Natural killer cell treated with Interleukin-12 subunit alpha and Interleukin-12 subunit beta and Interleukin-15 and Interleukin-18, amount 100 ng/mL, for 72 hours (primary cell): ENCODE measurements at regions not wholly inside any gene's neighbourhood (a gene's known extent, or its start where the extent isn't known, plus 50 kb on each side); places are given as distances from the start of the nearest gene placed in this dataset.
A peak's percentile ranks its signal among the peaks of the same experiment; 100 is the strongest.

ENCODE experiments used
- ATAC-seq, 2 donors: fragments of 150-1000 bp; cut with Tn5 transposase in 1 of 2; sonication (Bioruptor Pico), chemical (Tn5 transposase) in 1 of 2; 2 replicates each; pipeline ENCODE4 v1.10.0; 2021
- DNase-seq: peaks from one replicate; pipeline ENCODE4 v3.0.0; 2022; ENCODE audit warnings: low spot score
- H3K27ac Mint-ChIP-seq, 2 donors: 1 replicate in 1 of 2; 2 replicates in 1 of 2; pipeline ENCODE4 v1.8.0; 2022; ENCODE audit warnings: mixed read lengths in 2 of 2, mild to moderate bottlenecking in 1 of 2, moderate library complexity in 1 of 2
- H3K27me3 Mint-ChIP-seq, 2 donors: 1 replicate in 1 of 2; 2 replicates in 1 of 2; pipeline ENCODE4 v1.8.0; 2022; ENCODE audit warnings: mixed read lengths in 2 of 2
- H3K36me3 Mint-ChIP-seq: one replicate; pipeline ENCODE4 v1.8.0; 2022; ENCODE audit warnings: mixed read lengths
- H3K4me1 Mint-ChIP-seq, 2 donors: 1 replicate in 1 of 2; 2 replicates in 1 of 2; pipeline ENCODE4 v1.8.0; 2022; ENCODE audit warnings: low read depth in 2 of 2, mixed read lengths in 2 of 2, mild to moderate bottlenecking in 1 of 2
- H3K4me3 Mint-ChIP-seq: one replicate; pipeline ENCODE4 v1.8.0; 2022; ENCODE audit warnings: mixed read lengths
- H3K9me3 Mint-ChIP-seq: 2 replicates; pipeline ENCODE4 v1.8.0; 2022; ENCODE audit warnings: mixed read lengths

- ATAC-seq, result peak; percentile 46 to 70
- peaks cover 14 to 21% of the 10 kb centered on the region in 2 donors for H3K4me1 Mint-ChIP-seq
- no peak for DNase-seq
- H3K36me3 Mint-ChIP-seq, result no peaks in the 10 kb centered on the region
- peak overlapping the region; percentile 34 for H3K4me3 Mint-ChIP-seq
- H3K27me3 Mint-ChIP-seq, result peaks cover 28 to 32% of the 10 kb centered on the region in 2 donors
- H3K9me3 Mint-ChIP-seq, result no peaks in the 10 kb centered on the region
- no peak overlapping the region for H3K27ac Mint-ChIP-seq
These were observed 94.8 kb upstream of the DISP3 start for GRCh38 chr1:11384170-11384554.

GRCh38 chr1:11387829-11388228, 91.1 kb upstream of the DISP3 start:
- DNase-seq (no peak), ATAC-seq (no peak)
- Mint-ChIP-seq H3K9me3 (no peaks in the 10 kb centered on the region), H3K36me3 (no peaks in the 10 kb centered on the region), H3K4me3 (no peak overlapping the region), H3K4me1 (peaks cover 14 to 20% of the 10 kb centered on the region in 2 donors), H3K27ac (no peak overlapping the region), H3K27me3 (peaks cover 24 to 32% of the 10 kb centered on the region in 2 donors)

- H3K27ac Mint-ChIP-seq, result no peak overlapping the region
- H3K4me3 Mint-ChIP-seq, result no peak overlapping the region
- no peaks in the 10 kb centered on the region for H3K36me3 Mint-ChIP-seq
- no peaks in the 10 kb centered on the region for H3K9me3 Mint-ChIP-seq
- ATAC-seq, result no peak
- H3K27me3 Mint-ChIP-seq, result peaks cover 24 to 32% of the 10 kb centered on the region in 2 donors
- H3K4me1 Mint-ChIP-seq, result peaks cover 10 to 14% of the 10 kb centered on the region in 2 donors
- no peak for DNase-seq
These were observed 90.3 kb upstream of the DISP3 start for GRCh38 chr1:11388617-11389016.

- ATAC-seq, result no peak
- no peak overlapping the region for H3K4me3 Mint-ChIP-seq
These were observed 87.6 kb upstream of the DISP3 start for GRCh38 chr1:11391327-11391726.

GRCh38 chr1:11391886-11392285, 87.1 kb upstream of the DISP3 start:
- no peaks in the 10 kb centered on the region for H3K36me3 Mint-ChIP-seq

More at GRCh38 chr1:11391327-11391726, 87.6 kb upstream of the DISP3 start:
- Mint-ChIP-seq H3K4me1 (peaks cover 0 to 3% of the 10 kb centered on the region in 2 donors), H3K27me3 (peaks cover 23 to 34% of the 10 kb centered on the region in 2 donors), H3K9me3 (no peaks in the 10 kb centered on the region), H3K27ac (no peak overlapping the region), H3K36me3 (no peaks in the 10 kb centered on the region)
- no peak for DNase-seq

GRCh38 chr1:11394592-11395245, 84.2 kb upstream of the DISP3 start:
- Mint-ChIP-seq H3K4me3 (no peak overlapping the region), H3K27ac (no peak overlapping the region), H3K36me3 (no peaks in the 10 kb centered on the region), H3K9me3 (no peaks in the 10 kb centered on the region), H3K4me1 (no peaks in the 10 kb centered on the region), H3K27me3 (peaks cover 17 to 31% of the 10 kb centered on the region in 2 donors)
- no peak for DNase-seq
- ATAC-seq, result no peak

More at GRCh38 chr1:11391886-11392285, 87.1 kb upstream of the DISP3 start:
- H3K9me3 Mint-ChIP-seq, result no peaks in the 10 kb centered on the region
- DNase-seq (no peak), ATAC-seq (no peak)
- H3K4me3 Mint-ChIP-seq, result no peak overlapping the region
- no peak overlapping the region for H3K27ac Mint-ChIP-seq
- H3K27me3 Mint-ChIP-seq, result peaks cover 26 to 34% of the 10 kb centered on the region in 2 donors
- peaks cover 0 to 3% of the 10 kb centered on the region in 2 donors for H3K4me1 Mint-ChIP-seq

GRCh38 chr1:11395616-11396015, 83.3 kb upstream of the DISP3 start:
- Mint-ChIP-seq H3K4me3 (no peak overlapping the region), H3K9me3 (no peaks in the 10 kb centered on the region), H3K36me3 (no peaks in the 10 kb centered on the region), H3K4me1 (no peaks in the 10 kb centered on the region), H3K27me3 (peaks cover 17 to 31% of the 10 kb centered on the region in 2 donors), H3K27ac (no peak overlapping the region)
- no peak for DNase-seq
- no peak for ATAC-seq

- Mint-ChIP-seq H3K4me1 (no peaks in the 10 kb centered on the region), H3K27ac (no peak overlapping the region), H3K27me3 (peaks cover 11 to 17% of the 10 kb centered on the region in 2 donors), H3K36me3 (no peaks in the 10 kb centered on the region), H3K4me3 (no peak overlapping the region), H3K9me3 (no peaks in the 10 kb centered on the region)
- DNase-seq (no peak), ATAC-seq (no peak)
These were observed 81.6 kb upstream of the DISP3 start for GRCh38 chr1:11397151-11397901.

GRCh38 chr1:11399250-11399649, 79.7 kb upstream of the DISP3 start:
- Mint-ChIP-seq H3K4me3 (no peak overlapping the region), H3K27me3 (peaks cover 13% of the 10 kb centered on the region in 2 donors), H3K9me3 (no peaks in the 10 kb centered on the region), H3K36me3 (no peaks in the 10 kb centered on the region), H3K4me1 (no peaks in the 10 kb centered on the region), H3K27ac (no peak overlapping the region)
- ATAC-seq (no peak), DNase-seq (no peak)

- H3K36me3 Mint-ChIP-seq, result no peaks in the 10 kb centered on the region
- H3K4me3 Mint-ChIP-seq, result no peak overlapping the region
- H3K4me1 Mint-ChIP-seq, result no peaks in the 10 kb centered on the region
- DNase-seq, result no peak
- H3K27ac Mint-ChIP-seq, result no peak overlapping the region
- peaks cover 11 to 12% of the 10 kb centered on the region in 2 donors for H3K27me3 Mint-ChIP-seq
- no peaks in the 10 kb centered on the region for H3K9me3 Mint-ChIP-seq
- no peak for ATAC-seq
These were observed 78.8 kb upstream of the DISP3 start for GRCh38 chr1:11400155-11400554.

- Mint-ChIP-seq H3K9me3 (no peaks in the 10 kb centered on the region), H3K27ac (no peak overlapping the region), H3K36me3 (no peaks in the 10 kb centered on the region), H3K4me3 (no peak overlapping the region), H3K27me3 (peaks cover 12 to 13% of the 10 kb centered on the region in 2 donors), H3K4me1 (no peaks in the 10 kb centered on the region)
- DNase-seq, result no peak
- ATAC-seq, result no peak
These were observed 78.4 kb upstream of the DISP3 start for GRCh38 chr1:11400567-11400966.

- ATAC-seq (no peak), DNase-seq (no peak)
- Mint-ChIP-seq H3K27ac (peak overlapping the region; percentile 4 to 14), H3K4me1 (peaks cover 15 to 18% of the 10 kb centered on the region in 2 donors), H3K36me3 (peaks cover 5% of the 10 kb centered on the region), H3K4me3 (peak overlapping the region; percentile 36), H3K27me3 (peaks cover 13 to 15% of the 10 kb centered on the region in 2 donors), H3K9me3 (no peaks in the 10 kb centered on the region)
These were observed 72.1 kb upstream of the DISP3 start for GRCh38 chr1:11406845-11407244.

- Mint-ChIP-seq H3K36me3 (peaks cover 5% of the 10 kb centered on the region), H3K4me3 (peak overlapping the region; percentile 36), H3K4me1 (peaks cover 15 to 18% of the 10 kb centered on the region in 2 donors), H3K27me3 (peaks cover 13 to 15% of the 10 kb centered on the region in 2 donors), H3K9me3 (no peaks in the 10 kb centered on the region), H3K27ac (peak overlapping the region; percentile 8 to 14)
- ATAC-seq (no peak), DNase-seq (no peak)
These were observed 71.5 kb upstream of the DISP3 start for GRCh38 chr1:11407301-11407994.

- peaks cover 11 to 14% of the 10 kb centered on the region in 2 donors for H3K4me1 Mint-ChIP-seq
- peaks cover 7 to 10% of the 10 kb centered on the region in 2 donors for H3K27me3 Mint-ChIP-seq
- no peak for ATAC-seq
- peaks cover 2% of the 10 kb centered on the region for H3K36me3 Mint-ChIP-seq
- H3K4me3 Mint-ChIP-seq, result no peak overlapping the region
- H3K9me3 Mint-ChIP-seq, result no peaks in the 10 kb centered on the region
- no peak for DNase-seq
- no peak overlapping the region for H3K27ac Mint-ChIP-seq
These were observed 66.8 kb upstream of the DISP3 start for GRCh38 chr1:11412141-11412540.
